Esophagus muscularis mucosa (tissue), 4 donors: ENCODE measurements at regions not wholly inside any gene's neighbourhood (a gene's known extent, or its start where the extent isn't known, plus 50 kb on each side); places are given as distances from the start of the nearest gene placed in this dataset.

Experiments
- DNase-seq: peaks from one replicate; pipeline ENCODE4 v3.0.0-alpha.2; 2017; ENCODE audit errors: extremely low spot score
- H3K27ac ChIP-seq, 4 donors: fragments of 200-600 bp; sonication (generic); replicated peaks in 1 of 4; 1 replicate in 3 of 4; 2 replicates in 1 of 4; pipeline ENCODE4 v1.5.1; 2016 to 2019; ENCODE audit warnings: mild to moderate bottlenecking in 1 of 4
- H3K27me3 ChIP-seq, 4 donors: fragments of 200-600 bp; sonication (generic); one replicate each; pipeline versions ENCODE4 v1.5.1 to v1.6.0; 2016 to 2019
- H3K36me3 ChIP-seq, 4 donors: fragments of 200-600 bp; sonication (generic); one replicate each; pipeline ENCODE4 v1.5.1; 2016 to 2019
- H3K4me1 ChIP-seq, 4 donors: fragments of 200-600 bp; sonication (generic); one replicate each; pipeline ENCODE4 v1.5.1; 2016 to 2019
- H3K4me3 ChIP-seq, 4 donors: fragments of 200-600 bp; sonication (generic); 1 replicate in 2 of 4; 2 replicates in 2 of 4; pipeline ENCODE4 v1.5.1; 2016 to 2019; ENCODE audit warnings: mild to moderate bottlenecking in 4 of 4, moderate library complexity in 1 of 4
- H3K9me3 ChIP-seq, 4 donors: fragments of 200-600 bp; sonication (generic); 1 replicate in 3 of 4; 2 replicates in 1 of 4; pipeline ENCODE4 v1.5.1; 2016 to 2019
- EP300 ChIP-seq: sonication (generic); formaldehyde crosslinking; IDR thresholded peaks from one replicate; pipeline ENCODE4 v1.6.1; 2017; ENCODE audit warnings: antibody characterized with exemption
- POLR2A ChIP-seq: fragments of 450-650 bp; IDR thresholded peaks from one replicate; pipeline ENCODE4 v1.6.1; 2017; ENCODE audit warnings: antibody characterized with exemption, moderate library complexity, mild to moderate bottlenecking, low read depth
- POLR2AphosphoS5 ChIP-seq, 2 donors: sonication (generic); formaldehyde crosslinking; IDR thresholded peaks; one replicate each; pipeline ENCODE4 v1.6.1; 2017; ENCODE audit warnings: antibody characterized with exemption in 2 of 2
- WGBS: methylation state at CpG from one replicate; pipeline ENCODE4 v1.1.5; 2018; 5-methylcytosine and 5-hydroxymethylcytosine counted together
- intact Hi-C: fragments of 100-400 bp; cut with DNase I; formaldehyde crosslinking; loops from one replicate; pipeline ENCODE4 v1.15.1; 2023
- TF ChIP-seq, protein P1 (sequence below), 3 experiments: fragments of 200-600 bp in 2 of 3; fragments of 450-650 bp in 1 of 3; sonication (generic) in 2 of 3; IDR thresholded peaks; one replicate each; pipeline ENCODE4 v1.5.1; 2017 to 2019; ENCODE audit warnings: antibody characterized with exemption in 3 of 3, mild to moderate bottlenecking in 2 of 3, moderate library complexity in 1 of 3

DNA sequence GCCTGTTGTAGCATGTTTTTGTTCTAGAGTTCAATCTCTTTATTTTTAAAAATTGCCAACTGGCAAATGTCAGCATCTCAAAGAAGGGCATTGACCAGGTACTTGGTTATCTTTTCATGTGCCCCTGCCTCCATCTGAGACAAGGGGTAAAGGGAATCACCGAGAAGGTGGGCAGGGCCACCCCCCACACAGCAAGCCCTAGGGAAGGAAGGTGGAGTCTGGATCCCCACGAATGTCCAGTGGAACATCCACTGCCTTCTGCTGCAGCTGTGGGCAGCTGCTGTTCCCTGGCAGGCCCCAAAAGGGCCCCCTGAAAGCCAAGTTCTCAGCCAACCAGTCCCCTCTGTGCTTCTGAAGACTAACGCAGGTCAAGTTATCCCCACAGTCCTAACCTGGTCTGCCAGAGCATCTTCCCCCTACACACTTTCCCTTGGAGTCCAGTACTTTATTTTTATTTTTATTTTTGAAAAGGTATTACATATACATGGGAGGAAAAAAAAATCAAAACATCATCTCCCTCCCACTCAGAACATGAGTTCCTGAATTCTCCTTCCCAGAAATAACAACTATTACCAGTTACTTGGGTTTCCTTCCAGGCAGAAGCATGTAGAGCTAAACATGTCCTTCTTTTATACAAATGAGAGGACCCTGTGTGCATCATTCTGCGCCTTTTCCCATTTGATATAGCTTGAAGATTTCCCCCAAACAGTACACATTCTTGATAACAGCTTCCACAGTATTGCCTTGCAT, 253.7 kb downstream of the MAFB start:
- TF ChIP-seq, protein P1, sequence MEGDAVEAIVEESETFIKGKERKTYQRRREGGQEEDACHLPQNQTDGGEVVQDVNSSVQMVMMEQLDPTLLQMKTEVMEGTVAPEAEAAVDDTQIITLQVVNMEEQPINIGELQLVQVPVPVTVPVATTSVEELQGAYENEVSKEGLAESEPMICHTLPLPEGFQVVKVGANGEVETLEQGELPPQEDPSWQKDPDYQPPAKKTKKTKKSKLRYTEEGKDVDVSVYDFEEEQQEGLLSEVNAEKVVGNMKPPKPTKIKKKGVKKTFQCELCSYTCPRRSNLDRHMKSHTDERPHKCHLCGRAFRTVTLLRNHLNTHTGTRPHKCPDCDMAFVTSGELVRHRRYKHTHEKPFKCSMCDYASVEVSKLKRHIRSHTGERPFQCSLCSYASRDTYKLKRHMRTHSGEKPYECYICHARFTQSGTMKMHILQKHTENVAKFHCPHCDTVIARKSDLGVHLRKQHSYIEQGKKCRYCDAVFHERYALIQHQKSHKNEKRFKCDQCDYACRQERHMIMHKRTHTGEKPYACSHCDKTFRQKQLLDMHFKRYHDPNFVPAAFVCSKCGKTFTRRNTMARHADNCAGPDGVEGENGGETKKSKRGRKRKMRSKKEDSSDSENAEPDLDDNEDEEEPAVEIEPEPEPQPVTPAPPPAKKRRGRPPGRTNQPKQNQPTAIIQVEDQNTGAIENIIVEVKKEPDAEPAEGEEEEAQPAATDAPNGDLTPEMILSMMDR (IDR thresholded peaks at IDR 0.05), result no peak
- TF ChIP-seq POLR2A, result no peak
- TF ChIP-seq POLR2AphosphoS5 (IDR thresholded peaks at IDR 0.05), result no peak
- no peak for TF ChIP-seq EP300
- DNase-seq, result peak; percentile 60
- Histone ChIP-seq H3K9me3 (no peaks in the 10 kb centered on the region), H3K27me3 (no peaks in the 10 kb centered on the region), H3K27ac (no peak overlapping the region), H3K4me1 (no peaks in the 10 kb centered on the region), H3K4me3 (no peak overlapping the region), H3K36me3 (no peaks in the 10 kb centered on the region)
- 93% methylated on average over 4 of the region's 4 CpGs for whole genome bisulfite sequencing
- intact Hi-C loops, result no loop called here

DNA sequence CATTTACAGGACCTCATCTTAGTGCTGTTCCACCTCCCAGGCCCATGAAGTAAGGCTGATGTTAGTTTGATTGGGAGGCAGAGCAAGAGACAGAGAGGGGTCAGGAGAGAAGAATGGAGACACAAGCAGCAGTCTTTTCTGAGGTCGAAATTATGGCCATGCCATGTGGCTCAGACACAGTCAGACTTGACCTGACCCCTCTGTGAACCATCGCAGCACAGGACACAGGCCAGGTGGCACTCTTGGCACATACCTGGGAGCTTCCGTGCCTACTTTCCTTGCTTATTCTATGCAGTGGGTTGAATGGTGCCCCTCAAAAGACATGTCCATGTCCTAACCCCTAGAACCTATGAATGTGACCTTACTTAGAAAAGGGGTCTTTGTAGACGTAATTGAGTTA, 254.9 kb downstream of the MAFB start:
- Histone ChIP-seq H3K9me3 (no peaks in the 10 kb centered on the region), H3K27me3 (no peaks in the 10 kb centered on the region), H3K4me3 (no peak overlapping the region), H3K27ac (no peak overlapping the region), H3K4me1 (no peaks in the 10 kb centered on the region), H3K36me3 (no peaks in the 10 kb centered on the region)
- TF ChIP-seq, protein P1 (IDR thresholded peaks at IDR 0.05), result no peak
- TF ChIP-seq EP300 (no peak), POLR2A (no peak), POLR2AphosphoS5 (IDR thresholded peaks at IDR 0.05) (no peak)
- peak; percentile 90 for DNase-seq
- intact Hi-C loops, result no loop called here
- WGBS, result 89% methylated on average over 4 of the region's 4 CpGs

GRCh38 chr20:40433341-40433861, 255.6 kb downstream of the MAFB start:
- Histone ChIP-seq H3K4me3 (no peak overlapping the region), H3K9me3 (no peaks in the 10 kb centered on the region), H3K27me3 (no peaks in the 10 kb centered on the region), H3K4me1 (no peaks in the 10 kb centered on the region), H3K27ac (no peak overlapping the region), H3K36me3 (no peaks in the 10 kb centered on the region)
- intact Hi-C loops, result no loop called here
- peak; percentile 82 for DNase-seq
- 59% methylated on average over 5 of the region's 8 CpGs for WGBS
- TF ChIP-seq, protein P1 (IDR thresholded peaks at IDR 0.05), result no peak
- TF ChIP-seq POLR2AphosphoS5 (IDR thresholded peaks at IDR 0.05) (no peak), POLR2A (no peak), EP300 (no peak)

GRCh38 chr20:40431611-40432010, 257.4 kb downstream of the MAFB start:
- Histone ChIP-seq H3K9me3 (no peaks in the 10 kb centered on the region), H3K4me1 (no peaks in the 10 kb centered on the region), H3K27me3 (no peaks in the 10 kb centered on the region), H3K4me3 (no peak overlapping the region), H3K36me3 (no peaks in the 10 kb centered on the region), H3K27ac (no peak overlapping the region)
- no peak for DNase-seq
- TF ChIP-seq POLR2A (no peak), POLR2AphosphoS5 (IDR thresholded peaks at IDR 0.05) (no peak), EP300 (no peak)
- TF ChIP-seq, protein P1 (IDR thresholded peaks at IDR 0.05), result no peak
- WGBS, result 67% methylated on average over 3 of the region's 3 CpGs
- intact Hi-C loops, result no loop called here

DNA sequence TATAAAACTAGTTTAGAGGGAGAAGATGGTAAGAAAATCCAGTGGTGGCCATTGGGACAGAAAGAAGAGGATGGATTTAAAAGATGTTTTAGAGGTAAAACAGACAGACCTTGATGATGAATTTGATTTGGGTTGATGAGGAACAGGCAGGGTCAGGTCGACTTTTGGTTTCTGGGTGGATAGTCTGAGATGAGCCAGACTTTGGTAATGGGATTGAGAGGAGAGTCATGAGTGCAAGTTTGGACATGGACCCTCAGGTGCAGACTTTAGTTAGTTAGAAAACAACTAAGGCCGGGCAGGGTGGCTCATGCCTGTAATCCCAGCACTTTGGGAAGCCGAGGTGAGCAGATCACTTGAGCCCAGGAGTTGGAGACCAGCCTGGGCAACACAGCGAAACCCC, 257.9 kb downstream of the MAFB start:
- no peaks in the 10 kb centered on the region for H3K27me3 ChIP-seq
- TF ChIP-seq POLR2A (no peak), POLR2AphosphoS5 (IDR thresholded peaks at IDR 0.05) (no peak), EP300 (no peak)
- TF ChIP-seq, protein P1 (IDR thresholded peaks at IDR 0.05), result no peak
- H3K9me3 ChIP-seq, result no peaks in the 10 kb centered on the region
- no peaks in the 10 kb centered on the region for H3K36me3 ChIP-seq
- H3K4me3 ChIP-seq, result no peak overlapping the region
- intact Hi-C loops, result no loop called here
- H3K27ac ChIP-seq, result no peak overlapping the region
- peak; percentile 66 for DNase-seq
- no peaks in the 10 kb centered on the region for H3K4me1 ChIP-seq
- WGBS, result 83% methylated on average over 4 of the region's 4 CpGs
